OCI-LY3 (cell line): ENCODE measurements at regions not wholly inside any gene's neighbourhood (a gene's known extent, or its start where the extent isn't known, plus 50 kb on each side); places are given as distances from the start of the nearest gene placed in this dataset.

Experiments
- H2AFZ ChIP-seq: fragments of 200-600, 300-600 bp; shearing (Covaris generic); 2 replicates; pipeline ENCODE4 v1.6.0; 2014; ENCODE audit warnings: antibody characterized with exemption, low read depth, low read length
- H3K27ac ChIP-seq: fragments of 200-600, 300-600 bp; sonication (generic); 2 replicates; pipeline ENCODE4 v1.5.1; 2014; ENCODE audit warnings: mild to moderate bottlenecking, low read length, moderate library complexity, mixed read lengths
- H3K27me3 ChIP-seq: fragments of 200-600, 300-600 bp; sonication (generic); 2 replicates; pipeline ENCODE4 v1.6.1; 2014; ENCODE audit warnings: low read depth, low read length, mixed read lengths
- H3K36me3 ChIP-seq: fragments of 200-600, 300-600 bp; sonication (generic); replicated peaks from 2 replicates; pipeline ENCODE3; 2014; ENCODE audit warnings: low read depth, low read length, mixed read lengths
- H3K4me1 ChIP-seq: fragments of 300-600, 200-600 bp; sonication (generic); 2 replicates; pipeline ENCODE4 v1.6.1; 2014; ENCODE audit warnings: low read length, mixed read lengths
- H3K4me2 ChIP-seq: fragments of 200-600, 300-600 bp; sonication (generic); 2 replicates; pipeline ENCODE4 v1.6.1; 2014; ENCODE audit warnings: low read length, mixed read lengths
- H3K4me3 ChIP-seq: fragments of 300-600, 200-600 bp; sonication (generic); 2 replicates; pipeline ENCODE4 v1.5.1; 2014; ENCODE audit warnings: antibody characterized with exemption, mild to moderate bottlenecking, low read length, moderate library complexity
- H3K79me2 ChIP-seq: fragments of 300-600, 200-600 bp; shearing (Covaris generic); 2 replicates; pipeline ENCODE4 v1.6.1; 2014; ENCODE audit warnings: mild to moderate bottlenecking, low read length, mixed read lengths
- H3K9ac ChIP-seq: fragments of 300-600, 200-600 bp; shearing (Covaris generic); 2 replicates; pipeline ENCODE4 v1.6.0; 2014; ENCODE audit warnings: mild to moderate bottlenecking, low read length, moderate library complexity
- H3K9me3 ChIP-seq: fragments of 200-600, 300-600 bp; shearing (Covaris generic); 2 replicates; pipeline ENCODE4 v1.6.1; 2014; ENCODE audit warnings: low read length, mixed read lengths; ENCODE audit not compliant: insufficient read depth
- H4K20me1 ChIP-seq: fragments of 200-600, 300-600 bp; sonication (generic); 2 replicates; pipeline ENCODE4 v1.6.1; 2016; ENCODE audit warnings: low read length, mixed read lengths; ENCODE audit not compliant: insufficient read depth
- CTCF ChIP-seq: fragments of 200-600, 300-600 bp; sonication (generic); IDR thresholded peaks from 2 replicates; pipeline ENCODE4 v1.5.1; 2014; ENCODE audit warnings: antibody characterized with exemption, low read length, low read depth
- EZH2phosphoT487 ChIP-seq: fragments of 200-600 bp; shearing (Covaris generic); IDR thresholded peaks from 2 replicates; pipeline ENCODE4 v1.6.1; 2018; ENCODE audit warnings: antibody characterized with exemption, mixed run types, low read depth

DNA sequence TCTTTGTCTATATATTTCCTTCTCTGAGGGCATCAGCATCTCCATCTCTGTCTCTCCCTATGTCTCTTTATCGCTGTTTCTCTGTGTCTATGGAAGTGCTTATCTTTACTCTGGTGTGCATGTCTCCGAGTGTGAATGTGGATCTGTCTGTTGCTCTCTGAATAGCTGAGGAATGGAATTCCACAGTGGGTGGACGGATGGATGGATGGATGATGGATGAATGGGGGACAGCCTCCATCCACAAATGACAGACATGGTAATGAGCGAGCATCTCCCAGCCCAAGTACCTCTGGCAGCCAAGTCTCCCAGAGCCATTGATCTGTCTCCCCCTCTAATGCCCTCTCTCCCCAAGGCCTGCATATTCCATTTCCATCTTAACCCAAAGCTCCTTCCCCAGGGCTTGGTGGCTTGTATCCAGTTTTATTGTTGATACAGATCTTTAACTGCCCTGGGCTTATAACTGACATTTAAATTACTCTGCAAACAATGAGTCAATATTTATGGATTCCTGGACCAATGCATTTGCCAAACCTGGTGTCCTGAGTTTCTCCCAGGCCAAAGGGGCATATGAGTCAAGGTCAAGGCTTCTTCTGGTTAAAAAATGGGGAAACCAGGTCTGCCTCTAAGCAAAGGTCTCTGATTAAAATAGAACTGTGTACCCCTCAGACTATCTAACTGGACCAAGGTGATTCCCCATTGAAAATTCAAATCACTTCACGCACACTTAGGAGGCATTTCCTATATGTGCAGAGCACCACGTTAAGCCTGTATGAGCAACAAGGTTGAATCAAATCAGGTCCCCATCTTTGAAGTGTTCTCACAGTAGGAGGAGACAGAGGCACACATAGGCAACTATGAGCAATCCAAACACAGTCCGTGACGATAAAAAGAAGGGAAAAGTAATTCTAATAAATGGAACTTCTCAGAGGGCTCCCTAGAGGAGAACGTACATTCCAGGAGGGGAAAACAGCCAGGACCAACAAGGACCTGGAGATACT lies 109.9 kb downstream of the TLE3 start:
- Histone ChIP-seq H4K20me1 (no peaks in the 10 kb centered on the region), H3K9ac (no peak overlapping the region), H3K36me3 (no peaks in the 10 kb centered on the region), H3K4me3 (no peak overlapping the region), H3K4me2 (no peak overlapping the region), H3K27ac (no peak overlapping the region), H3K27me3 (peaks cover 55% of the 10 kb centered on the region), H3K9me3 (no peaks in the 10 kb centered on the region), H2AFZ (no peak overlapping the region), H3K79me2 (no peaks in the 10 kb centered on the region), H3K4me1 (peaks cover 15% of the 10 kb centered on the region)
- TF ChIP-seq CTCF (peak; percentile 21; the same call in 1 of the 2 replicates), EZH2phosphoT487 (no peak)

DNA sequence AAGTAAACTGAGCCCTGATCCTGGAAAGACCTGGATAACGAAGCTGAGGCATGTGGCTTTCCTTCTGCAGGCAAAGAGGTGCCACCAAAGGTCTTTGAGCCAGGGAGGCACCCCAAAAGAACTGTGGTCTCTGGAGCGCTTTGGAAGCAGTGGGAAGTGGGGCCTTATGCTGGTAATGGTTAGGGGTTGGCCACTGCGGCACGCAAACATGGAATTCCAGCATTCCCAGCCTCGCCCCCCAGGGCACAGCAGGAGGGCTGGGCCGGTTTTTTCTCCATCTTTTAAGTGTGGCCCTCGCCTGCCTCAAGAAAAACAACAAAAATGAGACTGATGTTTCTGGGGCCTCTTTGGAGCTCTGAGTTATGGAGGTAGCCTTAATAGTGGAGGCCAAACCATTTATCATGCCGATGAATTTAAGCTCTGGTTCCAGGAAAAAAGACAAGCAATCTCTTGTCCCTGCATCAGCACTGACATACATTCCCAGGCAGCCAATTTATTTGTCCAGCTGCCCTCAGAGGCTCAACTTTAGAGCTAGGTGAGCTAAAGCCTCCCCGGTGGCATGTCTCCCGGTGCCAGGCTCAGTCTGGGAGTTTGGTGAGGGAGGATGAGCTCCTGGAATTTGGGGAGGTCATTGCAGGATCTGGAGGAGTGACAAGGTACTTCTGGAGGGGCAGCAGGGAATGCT lies 109.0 kb downstream of the TLE3 start:
- no peak overlapping the region for H2AFZ ChIP-seq
- no peak overlapping the region for H3K4me3 ChIP-seq
- peaks cover 46% of the 10 kb centered on the region for H3K27me3 ChIP-seq
- no peaks in the 10 kb centered on the region for H4K20me1 ChIP-seq
- H3K79me2 ChIP-seq: no peaks in the 10 kb centered on the region
- H3K9ac ChIP-seq: no peak overlapping the region
- TF ChIP-seq CTCF (no peak), EZH2phosphoT487 (no peak)
- H3K9me3 ChIP-seq: no peaks in the 10 kb centered on the region
- peaks cover 18% of the 10 kb centered on the region for H3K4me1 ChIP-seq
- no peak overlapping the region for H3K4me2 ChIP-seq
- no peak overlapping the region for H3K27ac ChIP-seq
- no peaks in the 10 kb centered on the region for H3K36me3 ChIP-seq

GRCh38 chr15:69990566-69991421 lies 106.9 kb downstream of the TLE3 start:
- no peak overlapping the region for H3K27ac ChIP-seq
- H3K9me3 ChIP-seq: no peaks in the 10 kb centered on the region; the same call in 1 of the 2 replicates
- peaks cover 44% of the 10 kb centered on the region for H3K27me3 ChIP-seq
- H3K9ac ChIP-seq: no peak overlapping the region
- no peak overlapping the region for H3K4me3 ChIP-seq
- no peaks in the 10 kb centered on the region for H4K20me1 ChIP-seq
- H3K79me2 ChIP-seq: no peaks in the 10 kb centered on the region
- no peak for TF ChIP-seq CTCF
- TF ChIP-seq EZH2phosphoT487: no peak
- no peak overlapping the region for H2AFZ ChIP-seq
- peaks cover 39% of the 10 kb centered on the region for H3K4me1 ChIP-seq
- H3K4me2 ChIP-seq: no peak overlapping the region
- no peaks in the 10 kb centered on the region for H3K36me3 ChIP-seq
